SH-SY5Y (cell line): ENCODE measurements at regions not wholly inside any gene's neighbourhood (a gene's known extent, or its start where the extent isn't known, plus 50 kb on each side); places are given as distances from the start of the nearest gene placed in this dataset.

Experiments used
- GATA2 ChIP-seq: IDR thresholded peaks from 2 replicates; pipeline ENCODE4 v1.6.1; 2011; ENCODE audit warnings: mild to moderate bottlenecking, low read depth, low read length
- GATA3 ChIP-seq: IDR thresholded peaks from 2 replicates; pipeline ENCODE4 v1.6.1; 2011; ENCODE audit warnings: low read depth, mild to moderate bottlenecking, low read length, moderate library complexity

GRCh38 chr3:72133329-72134011 is 348.5 kb upstream of the PROK2 start:
- TF ChIP-seq GATA2 (no peak), GATA3 (no peak)
